Peyer's patch (tissue), 4 donors: ENCODE measurements at regions not wholly inside any gene's neighbourhood (a gene's known extent, or its start where the extent isn't known, plus 50 kb on each side); places are given as distances from the start of the nearest gene placed in this dataset.

Experiments used
- CTCF ChIP-seq, 6 experiments: fragments of 450-650 bp in 4 of 6; fragments of 200-600 bp in 2 of 6; sonication (generic) in 1 of 6; IDR thresholded peaks; one replicate each; pipeline ENCODE4 v1.5.1; 2017 to 2019; ENCODE audit warnings: antibody characterized with exemption in 6 of 6, mild to moderate bottlenecking in 3 of 6, moderate library complexity in 1 of 6
- POLR2A ChIP-seq, 2 donors: fragments of 450-650 bp; IDR thresholded peaks; one replicate each; pipeline ENCODE4 v1.5.1; 2017; ENCODE audit warnings: antibody characterized with exemption in 2 of 2, mild to moderate bottlenecking in 2 of 2, moderate library complexity in 2 of 2

DNA sequence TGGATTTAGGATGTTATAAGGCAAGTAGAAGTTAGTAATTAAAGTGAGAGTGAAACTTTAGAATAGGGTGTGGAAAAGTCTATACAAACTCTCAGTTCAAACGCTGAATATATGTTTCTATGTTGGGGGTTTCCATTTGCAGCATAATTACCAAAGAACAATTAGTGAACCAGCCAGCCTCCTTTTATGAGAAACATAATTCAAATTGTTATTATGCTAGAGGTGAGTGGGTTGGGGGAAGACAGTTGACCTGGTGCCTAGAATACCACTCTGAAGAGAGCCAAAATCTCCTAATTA is 435.8 kb downstream of the MDFIC start:
- TF ChIP-seq CTCF (IDR thresholded peaks at IDR 0.05) (no peak), POLR2A (IDR thresholded peaks at IDR 0.05) (no peak)
